ENCODE measurements at regions not wholly inside any gene's neighbourhood (a gene's known extent, or its start where the extent isn't known, plus 50 kb on each side); places are given as distances from the start of the nearest gene placed in this dataset.

DNA sequence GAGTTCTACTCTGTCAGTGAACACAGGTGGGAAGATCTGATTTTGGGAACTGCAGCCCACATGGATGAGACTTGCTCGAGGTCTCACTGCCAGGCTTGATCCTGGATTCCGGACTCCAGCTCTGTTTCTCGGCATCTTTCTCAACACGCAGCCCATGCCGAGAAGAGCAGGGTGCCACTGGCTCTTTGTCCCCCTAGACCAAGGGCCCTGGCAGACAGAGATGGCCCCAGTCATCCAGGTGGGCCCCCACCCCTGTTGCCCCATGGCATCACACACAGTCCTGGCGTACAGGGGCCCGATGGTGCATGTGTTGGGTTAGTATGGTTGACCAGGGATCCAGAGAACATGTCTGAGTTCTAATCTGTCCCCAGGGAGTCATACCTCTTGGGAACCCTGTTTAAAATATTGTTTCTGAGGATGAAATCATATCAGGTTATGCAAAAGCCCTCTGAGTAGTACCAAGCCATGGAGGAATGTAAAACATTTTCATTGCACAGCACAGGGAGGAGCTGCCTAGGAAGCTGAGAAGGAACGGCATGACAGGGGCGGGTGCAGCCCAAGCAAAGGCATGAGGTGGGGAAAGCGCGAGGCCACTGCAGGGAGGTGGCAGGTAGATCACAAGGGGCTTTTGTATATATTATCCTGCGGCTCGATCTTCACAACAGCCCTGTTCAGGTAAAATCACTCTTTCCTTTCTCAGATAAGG lies 320.6 kb downstream of the UACA start:
- no peaks in the 10 kb centered on the region for H3K36me3 Mint-ChIP-seq (ENCODE audit: insufficient read depth in 1 of 3, low read depth in 3 of 3)
- Histone ChIP-seq H2BK120ac (ENCODE audit: low read depth, low read length, poor library complexity, severe bottlenecking) (no peak overlapping the region), H4K20me1 (ENCODE audit: control insufficient read depth, insufficient read depth, insufficient read length) (no peaks in the 10 kb centered on the region), H2BK15ac (ENCODE audit: low read depth, low read length) (no peak overlapping the region), H3T11ph (ENCODE audit: low read length) (no peak overlapping the region), H2AK5ac (ENCODE audit: insufficient read length, low read length) (no peak overlapping the region), H3K79me1 (ENCODE audit: insufficient read depth, low read depth, low read length, poor library complexity, severe bottlenecking) (no peaks in the 10 kb centered on the region), H3K14ac (ENCODE audit: insufficient read depth, low read length) (no peak overlapping the region; the same call in 1 of the 2 replicates), H2BK20ac (ENCODE audit: low read depth, low read length, poor library complexity, severe bottlenecking) (no peak overlapping the region), H3K9me3 (ENCODE audit: control insufficient read depth, low read depth, low read length) (no peaks in the 10 kb centered on the region), H3K56ac (ENCODE audit: insufficient read length, low read depth, low read length) (no peak overlapping the region), H3K23ac (ENCODE audit: insufficient read length, low read depth, low read length) (no peak overlapping the region), H3K27ac (ENCODE audit: insufficient read length, low read depth, low read length) (no peak overlapping the region), H2BK5ac (ENCODE audit: insufficient read length, low read length) (no peak overlapping the region), H3K18ac (ENCODE audit: insufficient read length, low read depth, low read length) (no peak overlapping the region), H2AFZ (ENCODE audit: low read length) (no peak overlapping the region), H4K91ac (ENCODE audit: insufficient read length, low read depth, low read length) (no peak overlapping the region), H3K9ac (ENCODE audit: extremely low read depth, insufficient read length, low read length) (no peak overlapping the region), H3K23me2 (ENCODE audit: insufficient read length, low read depth, low read length, poor library complexity, severe bottlenecking) (no peaks in the 10 kb centered on the region), H3K4ac (ENCODE audit: low read depth, low read length) (no peak overlapping the region), H4K5ac (ENCODE audit: insufficient read length, low read depth, low read length) (no peak overlapping the region), H2BK12ac (ENCODE audit: insufficient read length, low read depth, low read length) (no peak overlapping the region), H3K27me3 (ENCODE audit: insufficient read depth, low read length) (no peaks in the 10 kb centered on the region), H3K4me1 (ENCODE audit: insufficient read depth, low read length) (no peaks in the 10 kb centered on the region; the same call in 1 of the 2 replicates), H4K8ac (replicated peaks; ENCODE audit: insufficient read length, low read depth, low read length) (no peak overlapping the region), H3K4me2 (ENCODE audit: insufficient read depth, insufficient read length, low read length) (no peak overlapping the region), H3K79me2 (ENCODE audit: insufficient read depth, low read length) (no peaks in the 10 kb centered on the region)
- H3K4me1 Mint-ChIP-seq = peaks cover 24 to 37% of the 10 kb centered on the region in 2 experiments
- no peak overlapping the region; a peak in 1 of 5 replicates for H3K4me3 Mint-ChIP-seq
- no peak for DNase-seq
- no CpG with 5 or more reads among the region's 13 CpGs for WGBS (ENCODE audit: extremely low coverage, insufficient read length, low lambda C conversion rate)
- H3K27ac Mint-ChIP-seq = peak overlapping the region in 1 of 3 experiments; percentile 3; a peak in 1 of 7 replicates
- H3K9me3 Mint-ChIP-seq = no peaks in the 10 kb centered on the region; a peak in 1 of 5 replicates
- H3K27me3 Mint-ChIP-seq (ENCODE audit: low read depth) = peaks cover 35% of the 10 kb centered on the region
- TF ChIP-seq, protein P1, sequence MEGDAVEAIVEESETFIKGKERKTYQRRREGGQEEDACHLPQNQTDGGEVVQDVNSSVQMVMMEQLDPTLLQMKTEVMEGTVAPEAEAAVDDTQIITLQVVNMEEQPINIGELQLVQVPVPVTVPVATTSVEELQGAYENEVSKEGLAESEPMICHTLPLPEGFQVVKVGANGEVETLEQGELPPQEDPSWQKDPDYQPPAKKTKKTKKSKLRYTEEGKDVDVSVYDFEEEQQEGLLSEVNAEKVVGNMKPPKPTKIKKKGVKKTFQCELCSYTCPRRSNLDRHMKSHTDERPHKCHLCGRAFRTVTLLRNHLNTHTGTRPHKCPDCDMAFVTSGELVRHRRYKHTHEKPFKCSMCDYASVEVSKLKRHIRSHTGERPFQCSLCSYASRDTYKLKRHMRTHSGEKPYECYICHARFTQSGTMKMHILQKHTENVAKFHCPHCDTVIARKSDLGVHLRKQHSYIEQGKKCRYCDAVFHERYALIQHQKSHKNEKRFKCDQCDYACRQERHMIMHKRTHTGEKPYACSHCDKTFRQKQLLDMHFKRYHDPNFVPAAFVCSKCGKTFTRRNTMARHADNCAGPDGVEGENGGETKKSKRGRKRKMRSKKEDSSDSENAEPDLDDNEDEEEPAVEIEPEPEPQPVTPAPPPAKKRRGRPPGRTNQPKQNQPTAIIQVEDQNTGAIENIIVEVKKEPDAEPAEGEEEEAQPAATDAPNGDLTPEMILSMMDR (conservative IDR thresholded peaks at IDR 0.05) = no peak
